Neural progenitor cell (in vitro differentiated cells): ENCODE measurements at regions not wholly inside any gene's neighbourhood (a gene's known extent, or its start where the extent isn't known, plus 50 kb on each side); places are given as distances from the start of the nearest gene placed in this dataset.

ENCODE experiments used
- CTCF ChIP-seq: fragments of 200-600 bp; sonication (generic); IDR thresholded peaks from 2 replicates; pipeline ENCODE4 v1.5.1; 2017; ENCODE audit warnings: antibody characterized with exemption, mild to moderate bottlenecking
- EZH2 ChIP-seq: fragments of 200-600 bp; sonication (generic); IDR thresholded peaks from 2 replicates; pipeline ENCODE4 v1.6.1; 2017; ENCODE audit warnings: antibody characterized with exemption, mild to moderate bottlenecking, moderate library complexity
- EZH2phosphoT487 ChIP-seq: fragments of 200-600 bp; sonication (generic); IDR thresholded peaks from 2 replicates; pipeline ENCODE4 v1.6.1; 2017; ENCODE audit warnings: antibody characterized with exemption

GRCh38 chr16:54426553-54426849, 139.9 kb upstream of the IRX3 start:
- TF ChIP-seq EZH2phosphoT487 = no peak
- TF ChIP-seq CTCF = no peak
- TF ChIP-seq EZH2 = no peak
